WTC11 (cell line): ENCODE measurements at regions not wholly inside any gene's neighbourhood (a gene's known extent, or its start where the extent isn't known, plus 50 kb on each side); places are given as distances from the start of the nearest gene placed in this dataset.

Experiments used
- ATAC-seq: fragments of 200-7000 bp; cut with Tn5 transposase; 2 replicates; pipeline ENCODE4 v1.10.0; 2021; ENCODE audit warnings: mild to moderate bottlenecking, moderate library complexity
- CTCF ChIA-PET: fragments of 300-600 bp; sonication (Branson Sonifier 250); formaldehyde crosslinking; loops from one replicate; lab custom pipeline; 2021; ENCODE audit warnings: antibody characterized with exemption; lab: Charles Lee
- POLR2A ChIA-PET: fragments of 350-600 bp; sonication (Branson Sonifier 250); formaldehyde crosslinking; loops from one replicate; lab custom pipeline; 2021; ENCODE audit warnings: antibody characterized with exemption; lab: Charles Lee
- DNase-seq: peaks from one replicate; pipeline ENCODE4 v3.0.0; 2021; ENCODE audit warnings: low spot score
- H3K27ac Mint-ChIP-seq: 2 replicates; pipeline ENCODE4 v1.8.0; 2021; ENCODE audit warnings: mixed read lengths
- H3K27me3 Mint-ChIP-seq: 2 replicates; pipeline ENCODE4 v1.8.0; 2021; ENCODE audit warnings: low read depth, mild to moderate bottlenecking, moderate library complexity, mixed read lengths
- H3K36me3 Mint-ChIP-seq: 2 replicates; pipeline ENCODE4 v1.8.0; 2021; ENCODE audit warnings: mixed read lengths
- H3K4me1 Mint-ChIP-seq: 2 replicates; pipeline ENCODE4 v1.8.0; 2022; ENCODE audit warnings: mixed read lengths
- H3K4me3 Mint-ChIP-seq: 2 replicates; pipeline ENCODE4 v1.8.0; 2021; ENCODE audit warnings: mild to moderate bottlenecking, moderate library complexity, mixed read lengths
- H3K9me3 Mint-ChIP-seq: 2 replicates; pipeline ENCODE4 v1.8.0; 2021; ENCODE audit warnings: mixed read lengths
- AFF4 ChIP-seq: sonication (generic); formaldehyde crosslinking; IDR thresholded peaks from 2 replicates; pipeline ENCODE4 v1.8.1; 2023; ENCODE audit warnings: mild to moderate bottlenecking, missing genetic modification reagents, borderline replicate concordance
- ARID4B ChIP-seq: sonication (generic); formaldehyde crosslinking; IDR thresholded peaks from 2 replicates; pipeline ENCODE4 v1.8.0; 2023; ENCODE audit warnings: missing genetic modification reagents, mild to moderate bottlenecking, borderline replicate concordance
- ESRRA ChIP-seq: sonication (generic); formaldehyde crosslinking; IDR thresholded peaks from 2 replicates; pipeline ENCODE4 v1.8.1; 2022; ENCODE audit warnings: mild to moderate bottlenecking, missing genetic modification reagents, borderline replicate concordance
- ETV6 ChIP-seq: sonication (generic); formaldehyde crosslinking; IDR thresholded peaks from 2 replicates; pipeline ENCODE4 v1.8.1; 2022; ENCODE audit warnings: mild to moderate bottlenecking, missing genetic modification reagents
- FOXP1 ChIP-seq: sonication (generic); formaldehyde crosslinking; IDR thresholded peaks from 2 replicates; pipeline ENCODE4 v1.8.0; 2022; ENCODE audit warnings: missing genetic modification reagents, mild to moderate bottlenecking, moderate library complexity, borderline replicate concordance
- GABPB1 ChIP-seq: sonication (generic); formaldehyde crosslinking; IDR thresholded peaks from 2 replicates; pipeline ENCODE4 v1.8.1; 2023; ENCODE audit warnings: mild to moderate bottlenecking, missing genetic modification reagents
- HMGA2 ChIP-seq: fragments of 250-450 bp; sonication (Bioruptor Pico); IDR thresholded peaks from 2 replicates; pipeline ENCODE4 v1.4.0; 2021; ENCODE audit warnings: mild to moderate bottlenecking, moderate library complexity
- IRF1 ChIP-seq: sonication (generic); formaldehyde crosslinking; IDR thresholded peaks from 2 replicates; pipeline ENCODE4 v1.8.0; 2023; ENCODE audit warnings: missing genetic modification reagents
- KAT7 ChIP-seq: sonication (generic); formaldehyde crosslinking; IDR thresholded peaks from 2 replicates; pipeline ENCODE4 v1.8.1; 2023; ENCODE audit warnings: missing genetic modification reagents, mild to moderate bottlenecking, borderline replicate concordance
- MXD4 ChIP-seq: fragments of 250-450 bp; sonication (Bioruptor Pico); IDR thresholded peaks from 2 replicates; pipeline ENCODE4 v1.8.0; 2021; ENCODE audit warnings: mild to moderate bottlenecking, moderate library complexity, borderline replicate concordance
- NFYB ChIP-seq: sonication (generic); formaldehyde crosslinking; conservative IDR thresholded peaks from 2 replicates; pipeline ENCODE4 v1.8.0; 2022; ENCODE audit warnings: low read depth, missing genetic modification reagents
- PREB ChIP-seq: sonication (generic); formaldehyde crosslinking; IDR thresholded peaks from 2 replicates; pipeline ENCODE4 v1.8.1; 2022; ENCODE audit warnings: mild to moderate bottlenecking, missing genetic modification reagents, moderate library complexity, borderline replicate concordance
- SMAD3 ChIP-seq: sonication (generic); formaldehyde crosslinking; IDR thresholded peaks from 2 replicates; pipeline ENCODE4 v1.8.0; 2022; ENCODE audit warnings: missing genetic modification reagents, mild to moderate bottlenecking, borderline replicate concordance
- TEAD4 ChIP-seq: sonication (generic); formaldehyde crosslinking; IDR thresholded peaks from 2 replicates; pipeline ENCODE4 v1.8.0; 2022; ENCODE audit warnings: mild to moderate bottlenecking, missing genetic modification reagents
- ZBTB21 ChIP-seq: sonication (generic); formaldehyde crosslinking; IDR thresholded peaks from 2 replicates; pipeline ENCODE4 v1.8.1; 2023; ENCODE audit warnings: mild to moderate bottlenecking, missing genetic modification reagents, borderline replicate concordance
- ZNF281 ChIP-seq: sonication (generic); formaldehyde crosslinking; IDR thresholded peaks from 2 replicates; pipeline ENCODE4 v1.8.0; 2023; ENCODE audit warnings: mild to moderate bottlenecking, missing genetic modification reagents
- ZNF317 ChIP-seq: sonication (generic); formaldehyde crosslinking; IDR thresholded peaks from 2 replicates; pipeline ENCODE4 v1.8.1; 2023; ENCODE audit warnings: low read depth, mild to moderate bottlenecking, moderate library complexity, missing genetic modification reagents, borderline replicate concordance
- ZNF423 ChIP-seq: fragments of 250-450 bp; sonication (Bioruptor Pico); IDR thresholded peaks from 2 replicates; pipeline ENCODE4 v2.1.2; 2022; ENCODE audit warnings: mild to moderate bottlenecking, moderate library complexity
- ZNF425 ChIP-seq: fragments of 250-450 bp; sonication (Bioruptor Pico); conservative IDR thresholded peaks from 2 replicates; pipeline ENCODE4 v1.9.0; 2021; ENCODE audit warnings: mild to moderate bottlenecking

GRCh38 chr3:72393455-72393854 lies 454.8 kb downstream of the SHQ1 start:
- ATAC-seq (no peak), DNase-seq (no peak)
- peaks cover 43% of the 10 kb centered on the region for H3K4me1 Mint-ChIP-seq
- ChIA-PET CTCF (no interaction called here), POLR2A (no interaction called here)
- H3K36me3 Mint-ChIP-seq = no peaks in the 10 kb centered on the region
- no peaks in the 10 kb centered on the region for H3K27me3 Mint-ChIP-seq
- H3K9me3 Mint-ChIP-seq = no peaks in the 10 kb centered on the region
- H3K27ac Mint-ChIP-seq = peak overlapping the region; percentile 4; the same call in 1 of the 2 replicates
- no peak overlapping the region for H3K4me3 Mint-ChIP-seq
- TF ChIP-seq PREB (CRISPR knock-in tag) = no peak
- no peak for TF ChIP-seq ZNF423 (CRISPR knock-in tag)
- TF ChIP-seq MXD4 (CRISPR knock-in tag) = no peak
- TF ChIP-seq NFYB (CRISPR knock-in tag) = no peak
- no peak for TF ChIP-seq AFF4
- no peak for TF ChIP-seq ARID4B
- no peak for TF ChIP-seq ETV6 (CRISPR knock-in tag)
- TF ChIP-seq SMAD3 (CRISPR knock-in tag) = no peak
- TF ChIP-seq ZNF317 (CRISPR knock-in tag) = no peak
- TF ChIP-seq IRF1 = no peak
- TF ChIP-seq TEAD4 = no peak
- TF ChIP-seq GABPB1 (CRISPR knock-in tag) = no peak
- TF ChIP-seq ZBTB21 (CRISPR knock-in tag) = no peak
- no peak for TF ChIP-seq KAT7 (CRISPR knock-in tag)
- TF ChIP-seq ZNF281 (CRISPR knock-in tag) = no peak
- TF ChIP-seq FOXP1 = no peak
- no peak for TF ChIP-seq HMGA2
- TF ChIP-seq ESRRA = no peak
- no peak for TF ChIP-seq ZNF425
